Osteoblast (primary cell): ENCODE measurements at regions not wholly inside any gene's neighbourhood (a gene's known extent, or its start where the extent isn't known, plus 50 kb on each side); places are given as distances from the start of the nearest gene placed in this dataset. TPM values are rescaled to one million over a fixed set of nuclear protein-coding genes. Genes with fewer than 3 reads are reported as not detected.
"Not testable (repeated sequence)": the region's sequence is repeated elsewhere in the genome, so short reads cannot be mapped to it uniquely, and the experiment has no call there.

Source experiments
- DNase-seq: peaks from one replicate; pipeline ENCODE4 v3.0.0; 2011; ENCODE audit warnings: low spot score, mixed read lengths; ENCODE audit not compliant: insufficient read length; ENCODE audit errors: missing footprints
- H2AFZ ChIP-seq: 2 replicates; pipeline ENCODE4 v1.6.0; 2011; ENCODE audit warnings: mild to moderate bottlenecking, low read length
- H3K27ac ChIP-seq: 2 replicates; pipeline ENCODE4 v1.5.1; 2011; ENCODE audit warnings: mild to moderate bottlenecking, low read depth, low read length, moderate library complexity
- H3K27me3 ChIP-seq: 2 replicates; pipeline ENCODE4 v1.6.0; 2012; ENCODE audit warnings: mild to moderate bottlenecking, control low read depth, inconsistent platforms, low read length, moderate library complexity; ENCODE audit not compliant: insufficient read depth
- H3K36me3 ChIP-seq: 2 replicates; pipeline ENCODE4 v1.5.1; 2011; ENCODE audit warnings: mild to moderate bottlenecking, low read length, control low read depth, moderate library complexity; ENCODE audit not compliant: insufficient read depth
- H3K4me1 ChIP-seq: 2 replicates; pipeline ENCODE4 v1.5.1; 2011; ENCODE audit warnings: mild to moderate bottlenecking, low read length, control low read depth, moderate library complexity; ENCODE audit not compliant: insufficient read depth
- H3K4me2 ChIP-seq: 2 replicates; pipeline ENCODE4 v1.6.0; 2011; ENCODE audit warnings: mild to moderate bottlenecking, low read length; ENCODE audit not compliant: insufficient read depth
- H3K4me3 ChIP-seq: fragments of 200-600 bp; sonication (generic); 3 replicates; pipeline ENCODE4 v1.5.1; 2012; ENCODE audit warnings: mild to moderate bottlenecking, low read length, inconsistent platforms; ENCODE audit not compliant: insufficient read depth
- H3K79me2 ChIP-seq: 2 replicates; pipeline ENCODE4 v1.6.0; 2012; ENCODE audit warnings: mild to moderate bottlenecking, low read length, control low read depth, inconsistent platforms; ENCODE audit not compliant: insufficient read depth
- H3K9me3 ChIP-seq: 2 replicates; pipeline ENCODE4 v1.5.1; 2011; ENCODE audit warnings: low read depth, low read length, control low read depth
- H4K20me1 ChIP-seq: 2 replicates; pipeline ENCODE4 v1.6.0; 2012; ENCODE audit warnings: mild to moderate bottlenecking, low read length, control low read depth; ENCODE audit not compliant: insufficient read depth
- CTCF ChIP-seq: IDR thresholded peaks from 2 replicates; pipeline ENCODE4 v1.5.1; 2011; ENCODE audit warnings: mild to moderate bottlenecking, low read depth, low read length, moderate library complexity; ENCODE audit errors: extremely low read depth
- small RNA-seq: library from RNA; depleted of rRNA; stranded (forward); fragments of <200 nt; gene quantifications from one replicate; pipeline ENCODE3, GENCODE V24; 2012

GRCh38 chr3:32049916-32050315 lies 56.5 kb upstream of the GPD1L start:
- peaks cover 11% of the 10 kb centered on the region for H3K4me1 ChIP-seq
- H3K4me3 ChIP-seq: no peak overlapping the region
- no peaks in the 10 kb centered on the region for H3K27me3 ChIP-seq
- H3K36me3 ChIP-seq: no peaks in the 10 kb centered on the region
- H3K4me2 ChIP-seq: no peak overlapping the region
- H2AFZ ChIP-seq: no peak overlapping the region
- H3K9me3 ChIP-seq: no peaks in the 10 kb centered on the region
- H3K27ac ChIP-seq: no peak overlapping the region
- H3K79me2 ChIP-seq: no peaks in the 10 kb centered on the region
- no peak for TF ChIP-seq CTCF
- no peaks in the 10 kb centered on the region for H4K20me1 ChIP-seq
- DNase-seq: no peak

DNA sequence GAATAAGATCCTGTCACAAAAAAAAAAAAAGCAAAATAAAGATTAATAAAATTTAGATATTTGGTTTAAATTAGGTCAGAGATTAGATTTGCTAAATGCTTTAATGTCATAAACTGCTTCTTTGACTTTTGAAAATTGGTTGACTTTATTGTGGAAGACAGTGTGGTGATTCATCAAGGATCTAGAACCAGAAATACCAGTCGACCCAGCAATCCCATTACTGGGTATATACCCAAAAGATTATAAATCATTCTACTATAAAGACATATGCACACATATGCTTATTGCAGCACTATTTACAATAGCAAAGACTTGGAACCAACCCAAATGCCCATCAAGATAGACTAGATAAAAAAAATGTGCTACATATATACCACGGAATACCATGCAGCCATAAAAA lies 54.2 kb upstream of the GPD1L start:
- H3K79me2 ChIP-seq, H2AFZ ChIP-seq, H3K4me1 ChIP-seq, H3K27me3 ChIP-seq, H4K20me1 ChIP-seq, H3K36me3 ChIP-seq, H3K9me3 ChIP-seq, H3K4me3 ChIP-seq, H3K27ac ChIP-seq, H3K4me2 ChIP-seq, DNase-seq: not testable (repeated sequence)

DNA sequence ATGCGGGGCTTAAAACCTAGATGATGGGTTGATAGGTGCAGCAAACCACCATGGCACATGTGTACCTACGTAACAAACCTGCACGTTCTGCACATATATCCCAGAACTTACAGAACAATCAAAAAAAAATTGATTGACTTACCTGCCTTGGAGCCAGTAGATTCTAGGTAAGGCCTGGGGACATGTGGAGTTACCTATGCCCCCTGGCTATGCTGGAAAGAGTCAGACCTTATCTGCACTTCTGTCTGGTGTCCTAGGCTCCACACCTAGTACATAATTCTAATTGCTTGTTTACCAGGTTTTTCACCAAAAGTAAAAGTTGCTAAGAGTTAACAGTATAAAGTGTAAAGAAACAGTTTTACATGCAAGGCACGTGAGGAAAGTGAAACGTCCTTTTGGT lies 53.6 kb upstream of the GPD1L start:
- H3K4me1 ChIP-seq, H3K27ac ChIP-seq, DNase-seq, H3K36me3 ChIP-seq, H3K79me2 ChIP-seq, H2AFZ ChIP-seq, H3K4me3 ChIP-seq, H3K4me2 ChIP-seq, H4K20me1 ChIP-seq, H3K9me3 ChIP-seq, H3K27me3 ChIP-seq: not testable (repeated sequence)

GRCh38 chr3:32056559-32057290 lies 49.7 kb upstream of the GPD1L start:
- no peaks in the 10 kb centered on the region for H3K4me1 ChIP-seq

More at GRCh38 chr3:32056559-32057290, 49.7 kb upstream of the GPD1L start:
- H2AFZ ChIP-seq: no peak overlapping the region
- H3K9me3 ChIP-seq: no peaks in the 10 kb centered on the region
- no peak overlapping the region for H3K27ac ChIP-seq
- H3K79me2 ChIP-seq: no peaks in the 10 kb centered on the region
- H3K27me3 ChIP-seq: no peaks in the 10 kb centered on the region
- H4K20me1 ChIP-seq: no peaks in the 10 kb centered on the region
- H3K4me2 ChIP-seq: no peak overlapping the region
- no peak overlapping the region for H3K4me3 ChIP-seq
- TF ChIP-seq CTCF: no peak
- no peaks in the 10 kb centered on the region for H3K36me3 ChIP-seq
- DNase-seq: no peak

Small RNAs in the stretch of these regions (small RNA-seq; reads per million reads assigned to genes)
- not detected for gene RF00019
